ENCODE measurements at regions not wholly inside any gene's neighbourhood (a gene's known extent, or its start where the extent isn't known, plus 50 kb on each side); places are given as distances from the start of the nearest gene placed in this dataset.

GRCh38 chr5:58224661-58225060 lies 235.2 kb downstream of the PLK2 start:
- no peak overlapping the region for H3K4me3 Mint-ChIP-seq (ENCODE audit: low read depth, unreplicated experiment)
- BruUV-seq (replicated peaks): no TSS peak
- no peaks in the 10 kb centered on the region for H3K4me1 Mint-ChIP-seq (ENCODE audit: low read depth, unreplicated experiment)
- intact Hi-C loops (cut with micrococcal nuclease; ENCODE audit: unreplicated experiment): no loop called here
- H3K9me3 Mint-ChIP-seq (ENCODE audit: low read depth, unreplicated experiment): no peaks in the 10 kb centered on the region
- no peaks in the 10 kb centered on the region for H3K27me3 Mint-ChIP-seq (ENCODE audit: unreplicated experiment)
- TF ChIP-seq CTCF (IDR thresholded peaks at IDR 0.05; ENCODE audit: unreplicated experiment): no peak
- no peaks in the 10 kb centered on the region for H3K36me3 Mint-ChIP-seq (ENCODE audit: insufficient read depth, unreplicated experiment)
- H3K27ac Mint-ChIP-seq (ENCODE audit: unreplicated experiment): no peak overlapping the region
- DNase-seq: no peak
- CTCF ChIA-PET: no interaction called here

- CTCF ChIA-PET: no interaction called here
- Mint-ChIP-seq H3K4me1 (ENCODE audit: low read depth, unreplicated experiment) (no peaks in the 10 kb centered on the region), H3K4me3 (ENCODE audit: low read depth, unreplicated experiment) (no peak overlapping the region), H3K27ac (ENCODE audit: unreplicated experiment) (no peak overlapping the region), H3K36me3 (ENCODE audit: insufficient read depth, unreplicated experiment) (no peaks in the 10 kb centered on the region), H3K9me3 (ENCODE audit: low read depth, unreplicated experiment) (no peaks in the 10 kb centered on the region), H3K27me3 (ENCODE audit: unreplicated experiment) (no peaks in the 10 kb centered on the region)
- no peak for DNase-seq
- no TSS peak for BruUV-seq (replicated peaks)
- no peak for TF ChIP-seq CTCF (IDR thresholded peaks at IDR 0.05; ENCODE audit: unreplicated experiment)
- intact Hi-C loops (cut with micrococcal nuclease; ENCODE audit: unreplicated experiment): no loop called here
Observed at GRCh38 chr5:58224221-58224620, 235.7 kb downstream of the PLK2 start.

- BruUV-seq (replicated peaks): no TSS peak
- CTCF ChIA-PET: no interaction called here
- TF ChIP-seq CTCF (IDR thresholded peaks at IDR 0.05; ENCODE audit: unreplicated experiment): no peak
- no peaks in the 10 kb centered on the region for H3K4me1 Mint-ChIP-seq (ENCODE audit: low read depth, unreplicated experiment)
- no peak overlapping the region for H3K27ac Mint-ChIP-seq (ENCODE audit: unreplicated experiment)
- no peak for DNase-seq
- H3K36me3 Mint-ChIP-seq (ENCODE audit: insufficient read depth, unreplicated experiment): no peaks in the 10 kb centered on the region
- H3K27me3 Mint-ChIP-seq (ENCODE audit: unreplicated experiment): no peaks in the 10 kb centered on the region
- no peak overlapping the region for H3K4me3 Mint-ChIP-seq (ENCODE audit: low read depth, unreplicated experiment)
- H3K9me3 Mint-ChIP-seq (ENCODE audit: low read depth, unreplicated experiment): peaks cover 4% of the 10 kb centered on the region
- intact Hi-C loops (cut with micrococcal nuclease; ENCODE audit: unreplicated experiment): no loop called here
Observed at GRCh38 chr5:58215364-58215763, 244.5 kb downstream of the PLK2 start.

- no peak for TF ChIP-seq CTCF (IDR thresholded peaks at IDR 0.05; ENCODE audit: unreplicated experiment)
- H3K4me1 Mint-ChIP-seq (ENCODE audit: low read depth, unreplicated experiment): peaks cover 14% of the 10 kb centered on the region
- CTCF ChIA-PET: interaction anchor here (0.6 kb wide), 1 partner anchor 1022 kb away, joined by 4 read pairs; no protein-coding TSS in a partner anchor
- no peak overlapping the region for H3K4me3 Mint-ChIP-seq (ENCODE audit: low read depth, unreplicated experiment)
- DNase-seq: no peak
- no peaks in the 10 kb centered on the region for H3K27me3 Mint-ChIP-seq (ENCODE audit: unreplicated experiment)
- BruUV-seq (replicated peaks): no TSS peak
- no peaks in the 10 kb centered on the region for H3K36me3 Mint-ChIP-seq (ENCODE audit: insufficient read depth, unreplicated experiment)
- H3K27ac Mint-ChIP-seq (ENCODE audit: unreplicated experiment): no peak overlapping the region
- intact Hi-C loops (cut with micrococcal nuclease; ENCODE audit: unreplicated experiment): no loop called here
- no peaks in the 10 kb centered on the region for H3K9me3 Mint-ChIP-seq (ENCODE audit: low read depth, unreplicated experiment)
Observed at GRCh38 chr5:58211441-58211840, 248.4 kb downstream of the PLK2 start.

- Mint-ChIP-seq H3K27me3 (ENCODE audit: unreplicated experiment) (no peaks in the 10 kb centered on the region), H3K4me1 (ENCODE audit: low read depth, unreplicated experiment) (peaks cover 14% of the 10 kb centered on the region), H3K27ac (ENCODE audit: unreplicated experiment) (no peak overlapping the region), H3K4me3 (ENCODE audit: low read depth, unreplicated experiment) (no peak overlapping the region), H3K9me3 (ENCODE audit: low read depth, unreplicated experiment) (no peaks in the 10 kb centered on the region), H3K36me3 (ENCODE audit: insufficient read depth, unreplicated experiment) (no peaks in the 10 kb centered on the region)
- DNase-seq: no peak
- CTCF ChIA-PET: no interaction called here
- intact Hi-C loops (cut with micrococcal nuclease; ENCODE audit: unreplicated experiment): no loop called here
- BruUV-seq (replicated peaks): no TSS peak
- no peak for TF ChIP-seq CTCF (IDR thresholded peaks at IDR 0.05; ENCODE audit: unreplicated experiment)
Observed at GRCh38 chr5:58208674-58209073, 251.2 kb downstream of the PLK2 start.
